IMR-90 (cell line): ENCODE measurements at regions not wholly inside any gene's neighbourhood (a gene's known extent, or its start where the extent isn't known, plus 50 kb on each side); places are given as distances from the start of the nearest gene placed in this dataset.
A peak's percentile ranks its signal among the peaks of the same experiment; 100 is the strongest.

ENCODE experiments used
- ATAC-seq: fragments of 200-7000 bp; cut with Tn5 transposase; 2 replicates; pipeline ENCODE4 v1.9.1; 2020; ENCODE audit warnings: low read depth, mild to moderate bottlenecking, moderate library complexity
- BruUV-seq: library from RNA; stranded (reverse); fragments of 400-500 nt; replicated peaks from 2 replicates; lab custom pipeline; 2021; lab: Mats Ljungman, UMichigan
- CTCF ChIA-PET: fragments of 300-600 bp; formaldehyde crosslinking; extraction: SDS; loops from one replicate; lab custom pipeline; 2021; ENCODE audit warnings: antibody characterized with exemption; lab: Yijun Ruan, JAX
- POLR2A ChIA-PET: fragments of 300-600 bp; sonication (Branson Sonifier 250); formaldehyde crosslinking; loops from one replicate; lab custom pipeline; 2022; ENCODE audit warnings: antibody characterized with exemption; ENCODE audit not compliant: unreplicated experiment; lab: Charles Lee
- DNase-seq: peaks from one replicate; pipeline ENCODE4 v3.0.0; 2013
- H2AFZ ChIP-seq: replicated peaks from 2 replicates; pipeline ENCODE3; 2013; ENCODE audit warnings: low read length, mild to moderate bottlenecking; ENCODE audit not compliant: poor library complexity
- H2AK5ac ChIP-seq: 2 replicates; pipeline ENCODE4 v1.6.1; 2013; ENCODE audit warnings: low read depth, low read length, inconsistent platforms
- H2AK9ac ChIP-seq: replicated peaks from 2 replicates; pipeline ENCODE3; 2013; ENCODE audit warnings: mild to moderate bottlenecking, low read depth, low read length, moderate library complexity; ENCODE audit not compliant: poor library complexity
- H2BK120ac ChIP-seq: 2 replicates; pipeline ENCODE4 v1.6.1; 2013; ENCODE audit warnings: low read depth, low read length, inconsistent platforms
- H2BK15ac ChIP-seq: 3 replicates; pipeline ENCODE4 v1.6.1; 2013; ENCODE audit warnings: low read depth, low read length, inconsistent platforms
- H2BK20ac ChIP-seq: 2 replicates; pipeline ENCODE4 v1.6.1; 2013; ENCODE audit warnings: low read depth, mild to moderate bottlenecking, inconsistent platforms, low read length, moderate library complexity
- H2BK5ac ChIP-seq: 2 replicates; pipeline ENCODE4 v1.6.1; 2013; ENCODE audit warnings: mild to moderate bottlenecking, low read depth, low read length, inconsistent platforms; ENCODE audit not compliant: poor library complexity, severe bottlenecking
- H3K14ac ChIP-seq: replicated peaks from 2 replicates; pipeline ENCODE4 v1.6.1; 2013; ENCODE audit warnings: low read depth, low read length, inconsistent platforms
- H3K18ac ChIP-seq: 2 replicates; pipeline ENCODE4 v1.6.1; 2013; ENCODE audit warnings: low read depth, low read length, control low read depth
- H3K23ac ChIP-seq: 2 replicates; pipeline ENCODE4 v1.6.1; 2013; ENCODE audit warnings: low read depth, low read length, inconsistent platforms
- H3K27ac ChIP-seq: 2 replicates; pipeline ENCODE4 v1.5.1; 2013; ENCODE audit warnings: mild to moderate bottlenecking, control low read depth, low read length; ENCODE audit not compliant: insufficient read depth
- H3K27me3 ChIP-seq: 2 replicates; pipeline ENCODE4 v1.6.1; 2013; ENCODE audit warnings: low read length; ENCODE audit not compliant: control insufficient read depth, insufficient read depth
- H3K36me3 ChIP-seq: 2 replicates; pipeline ENCODE4 v1.6.1; 2013; ENCODE audit warnings: low read length, mixed read lengths; ENCODE audit not compliant: control insufficient read depth, insufficient read depth
- H3K4ac ChIP-seq: 2 replicates; pipeline ENCODE4 v1.6.1; 2013; ENCODE audit warnings: low read depth, low read length, inconsistent platforms
- H3K4me1 ChIP-seq: 2 replicates; pipeline ENCODE4 v1.6.1; 2013; ENCODE audit warnings: low read length, mixed read lengths; ENCODE audit not compliant: control insufficient read depth, insufficient read depth
- H3K4me2 ChIP-seq: 2 replicates; pipeline ENCODE4 v1.6.1; 2013; ENCODE audit warnings: low read depth, mild to moderate bottlenecking, control low read depth, low read length, moderate library complexity
- H3K4me3 ChIP-seq: 2 replicates; pipeline ENCODE4 v1.5.1; 2013; ENCODE audit warnings: low read depth, mild to moderate bottlenecking, control low read depth, low read length, moderate library complexity; ENCODE audit not compliant: insufficient read depth
- H3K56ac ChIP-seq: 2 replicates; pipeline ENCODE4 v1.6.1; 2013; ENCODE audit warnings: low read length, inconsistent platforms; ENCODE audit not compliant: insufficient read depth; ENCODE audit errors: extremely low read depth
- H3K79me1 ChIP-seq, 2 experiments: 2 replicates each; pipeline ENCODE4 v1.6.1; 2013; ENCODE audit warnings: low read length in 2 of 2, inconsistent platforms in 1 of 2, low read depth in 1 of 2
- H3K9ac ChIP-seq: 2 replicates; pipeline ENCODE4 v1.6.1; 2013; ENCODE audit warnings: low read depth, low read length, control low read depth
- H3K9me1 ChIP-seq: 2 replicates; pipeline ENCODE4 v1.6.1; 2013; ENCODE audit warnings: low read length, inconsistent platforms; ENCODE audit not compliant: insufficient read depth
- H3K9me3 ChIP-seq: 2 replicates; pipeline ENCODE4 v1.6.1; 2013; ENCODE audit warnings: low read length; ENCODE audit not compliant: control insufficient read depth, insufficient read depth
- H4K20me1 ChIP-seq: 2 replicates; pipeline ENCODE4 v1.6.1; 2013; ENCODE audit warnings: low read length, inconsistent platforms; ENCODE audit not compliant: insufficient read depth
- H4K5ac ChIP-seq: 2 replicates; pipeline ENCODE4 v1.6.1; 2013; ENCODE audit warnings: mild to moderate bottlenecking, low read depth, low read length, control low read depth
- H4K8ac ChIP-seq, 2 experiments: 2 replicates each; pipeline ENCODE4 v1.6.1; 2013; ENCODE audit warnings: low read depth in 2 of 2, low read length in 2 of 2, control low read depth in 1 of 2, inconsistent platforms in 1 of 2
- H4K91ac ChIP-seq: 2 replicates; pipeline ENCODE4 v1.6.1; 2013; ENCODE audit warnings: low read depth, low read length, inconsistent platforms; ENCODE audit not compliant: insufficient read depth
- CHD1 ChIP-seq: IDR thresholded peaks from 2 replicates; pipeline ENCODE4 v1.6.1; 2012; ENCODE audit warnings: low read depth, low read length, improper control_type of control experiment
- CTCF ChIP-seq: conservative IDR thresholded peaks from 2 replicates; pipeline ENCODE4 v1.5.1; 2012; ENCODE audit warnings: mild to moderate bottlenecking, low read depth, low read length, improper control_type of control experiment
- MAZ ChIP-seq: IDR thresholded peaks from 2 replicates; pipeline ENCODE4 v1.6.1; 2012; ENCODE audit warnings: low read depth, mild to moderate bottlenecking, low read length, improper control_type of control experiment, moderate library complexity, borderline replicate concordance
- WGBS, 2 experiments: methylation state at CpG; one replicate each; pipeline versions ENCODE4 v1.1.5 to v1.1.7; 2013; ENCODE audit warnings: missing lambda C conversion rate in 2 of 2; ENCODE audit not compliant: insufficient read length in 1 of 2; ENCODE audit errors: extremely low coverage in 2 of 2; 5-methylcytosine and 5-hydroxymethylcytosine counted together
- dilution Hi-C: fragments of 300-500 bp; cut with HindIII; formaldehyde crosslinking; loops from one replicate; pipeline ENCODE4 v1.14.3; 2018; ENCODE audit warnings: low sequenced_read_pairs; ENCODE audit not compliant: unreplicated experiment
- in situ Hi-C: fragments of 300-500 bp; cut with MboI; formaldehyde crosslinking; loops from 3 replicates; pipeline ENCODE4 v1.14.3; 2019; ENCODE audit warnings: low sequenced_read_pairs, inconsistent platforms, mixed read lengths
- intact Hi-C: fragments of 100-400 bp; cut with micrococcal nuclease; formaldehyde crosslinking; loops from 2 replicates; pipeline ENCODE4 v1.10.0; 2022

GRCh38 chr1:161440312-161440894 lies 64.9 kb upstream of the FCGR2A start:
- Histone ChIP-seq H3K9ac (no peak overlapping the region), H3K9me3 (no peaks in the 10 kb centered on the region), H3K18ac (no peak overlapping the region), H3K27ac (no peak overlapping the region), H3K4me1 (no peaks in the 10 kb centered on the region), H2AK5ac (no peak overlapping the region), H2BK120ac (no peak overlapping the region), H3K4ac (no peak overlapping the region), H2AK9ac (no peak overlapping the region), H2BK5ac (no peak overlapping the region), H4K20me1 (peaks cover 4% of the 10 kb centered on the region; the same call in 1 of the 2 replicates), H3K14ac (no peak overlapping the region), H3K36me3 (no peaks in the 10 kb centered on the region), H3K27me3 (no peaks in the 10 kb centered on the region; the same call in none of the 2 replicates), H4K91ac (no peak overlapping the region), H3K23ac (no peak overlapping the region), H3K9me1 (peaks cover 3% of the 10 kb centered on the region; the same call in 1 of the 2 replicates), H3K4me3 (peak overlapping the region; percentile 48), H3K79me1 (no peaks in the 10 kb centered on the region), H4K5ac (no peak overlapping the region), H2BK15ac (no peak overlapping the region), H3K56ac (no peak overlapping the region), H2BK20ac (no peak overlapping the region), H4K8ac (no peak overlapping the region), H3K4me2 (peak overlapping the region; percentile 5; the same call in 1 of the 2 replicates), H2AFZ (peak overlapping the region; percentile 80)
- 1% methylated on average over 19 of the region's 61 CpGs; no CpG with 5 or more reads in 1 of the 2 experiments for WGBS, 2 experiments
- ATAC-seq (peak; percentile 89), DNase-seq (peak; percentile 53)
- dilution Hi-C loops (no loop called here), in situ Hi-C loops (no loop called here), intact Hi-C loops (no loop called here)
- POLR2A ChIA-PET, result no interaction called here
- BruUV-seq, result no TSS peak
- CTCF ChIA-PET, result interaction anchor here (0.6 to 1.5 kb wide), 5 partner anchors 9 to 321 kb away, joined by 3 to 4 read pairs (median 3); no protein-coding TSS in a partner anchor
- TF ChIP-seq CHD1 (no peak), CTCF (peak; percentile 59), MAZ (peak; percentile 79; the same call in 1 of the 2 replicates)
